Right lobe of liver (tissue), 6 donors: ENCODE measurements at regions not wholly inside any gene's neighbourhood (a gene's known extent, or its start where the extent isn't known, plus 50 kb on each side); places are given as distances from the start of the nearest gene placed in this dataset.

ENCODE experiments used
- ATAC-seq, 4 donors: fragments of 200-7000 bp; cut with Tn5 transposase; one replicate each; pipeline ENCODE4 v1.9.1; 2020; ENCODE audit warnings: mild to moderate bottlenecking in 4 of 4, moderate library complexity in 4 of 4
- DNase-seq, 3 donors: peaks; one replicate each; pipeline ENCODE4 v3.0.0-alpha.2; 2020
- H3K27ac ChIP-seq, 3 donors: fragments of 200-600 bp; one replicate each; pipeline ENCODE4 v1.8.0; 2022
- H3K27me3 ChIP-seq, 2 donors: fragments of 200-600 bp; one replicate each; pipeline ENCODE4 v1.8.0; 2022
- H3K36me3 ChIP-seq, 4 donors: fragments of 200-600 bp; sonication (generic) in 1 of 4; one replicate each; pipeline versions ENCODE4 v1.5.1 to v1.8.0; 2017 to 2022; ENCODE audit warnings: control low read depth in 1 of 4
- H3K4me1 ChIP-seq, 4 donors: fragments of 200-600 bp; sonication (generic) in 1 of 4; one replicate each; pipeline versions ENCODE4 v1.5.1 to v1.8.0; 2017 to 2022; ENCODE audit warnings: control low read depth in 1 of 4
- H3K4me3 ChIP-seq, 3 donors: fragments of 200-600 bp; one replicate each; pipeline ENCODE4 v1.8.0; 2022
- H3K9me3 ChIP-seq, 4 donors: fragments of 200-600 bp; sonication (generic) in 1 of 4; one replicate each; pipeline versions ENCODE4 v1.5.1 to v1.8.0; 2017 to 2022; ENCODE audit warnings: control low read depth in 1 of 4
- CTCF ChIP-seq, 4 donors: fragments of 200-600 bp in 3 of 4; fragments of 450-650 bp in 1 of 4; IDR thresholded peaks; one replicate each; pipeline versions ENCODE4 v1.5.1 to v1.8.0; 2016 to 2022; ENCODE audit warnings: antibody characterized with exemption in 4 of 4, mild to moderate bottlenecking in 2 of 4
- POLR2A ChIP-seq: fragments of 450-650 bp; IDR thresholded peaks from one replicate; pipeline ENCODE4 v1.6.1; 2017; ENCODE audit warnings: antibody characterized with exemption, mild to moderate bottlenecking
- WGBS: methylation state at CpG from one replicate; pipeline ENCODE4 v1.1.6; 2018; ENCODE audit warnings: low coverage, low lambda C conversion rate; ENCODE audit not compliant: insufficient coverage; ENCODE audit errors: missing lambda C conversion rate; 5-methylcytosine and 5-hydroxymethylcytosine counted together
- intact Hi-C, 2 donors: fragments of 100-400 bp; cut with DNase I; formaldehyde crosslinking; loops; one replicate each; pipeline versions ENCODE4 v1.11.2 to v1.14.1; 2022
- donor health status: DM: no; HTN: yes; CAD: no.
- donor health status: DM: no; HTN: no; CAD: no.
- donor health status: DM: no; HTN: no; CAD: no.
- donor health status: DM: no; HTN: yes; CAD: no.
- donor health status: DM: no; HTN: yes; CAD: no.

- no peak overlapping the region for H3K4me3 ChIP-seq
- no peak for DNase-seq
- intact Hi-C loops = no loop called here
- H3K27me3 ChIP-seq = no peaks in the 10 kb centered on the region
- no peaks in the 10 kb centered on the region for H3K4me1 ChIP-seq
- H3K36me3 ChIP-seq = no peaks in the 10 kb centered on the region
- whole genome bisulfite sequencing = 64% methylated on average over 6 of the region's 6 CpGs
- no peak for TF ChIP-seq POLR2A
- no peak for TF ChIP-seq CTCF (IDR thresholded peaks at IDR 0.05)
- ATAC-seq = no peak
- no peaks in the 10 kb centered on the region for H3K9me3 ChIP-seq
- H3K27ac ChIP-seq = no peak overlapping the region
Observed at GRCh38 chr12:5251092-5251491, 180.8 kb upstream of the NTF3 start.

GRCh38 chr12:5251786-5252185, 180.1 kb upstream of the NTF3 start:
- Histone ChIP-seq H3K36me3 (no peaks in the 10 kb centered on the region), H3K27me3 (no peaks in the 10 kb centered on the region), H3K4me3 (no peak overlapping the region), H3K27ac (no peak overlapping the region), H3K9me3 (no peaks in the 10 kb centered on the region), H3K4me1 (no peaks in the 10 kb centered on the region)
- 60% methylated on average over 6 of the region's 6 CpGs for WGBS
- DNase-seq = no peak
- no peak for TF ChIP-seq POLR2A
- TF ChIP-seq CTCF (IDR thresholded peaks at IDR 0.05) = no peak
- intact Hi-C loops = no loop called here
- ATAC-seq = no peak

- Histone ChIP-seq H3K4me3 (no peak overlapping the region), H3K27ac (no peak overlapping the region), H3K27me3 (no peaks in the 10 kb centered on the region), H3K9me3 (no peaks in the 10 kb centered on the region), H3K4me1 (no peaks in the 10 kb centered on the region), H3K36me3 (no peaks in the 10 kb centered on the region)
- TF ChIP-seq CTCF (IDR thresholded peaks at IDR 0.05) (no peak), POLR2A (no peak)
- DNase-seq (no peak), ATAC-seq (no peak)
- intact Hi-C loops = no loop called here
- WGBS = 47% methylated on average over 4 of the region's 4 CpGs
Observed at GRCh38 chr12:5254703-5255102, 177.2 kb upstream of the NTF3 start.

- DNase-seq (no peak), ATAC-seq (peak in 1 of 4 donors; percentile 17)
- intact Hi-C loops = no loop called here
- H3K36me3 ChIP-seq = no peaks in the 10 kb centered on the region
- H3K27me3 ChIP-seq = no peaks in the 10 kb centered on the region
- H3K27ac ChIP-seq = no peak overlapping the region
- WGBS = 50% methylated on average over 1 of the region's 2 CpGs
- no peak overlapping the region for H3K4me3 ChIP-seq
- no peaks in the 10 kb centered on the region for H3K9me3 ChIP-seq
- H3K4me1 ChIP-seq = no peaks in the 10 kb centered on the region
- TF ChIP-seq POLR2A = no peak
- TF ChIP-seq CTCF (IDR thresholded peaks at IDR 0.05) = no peak
Observed at GRCh38 chr12:5257763-5258495, 174.0 kb upstream of the NTF3 start.
